MM.1S (cell line): ENCODE measurements at regions not wholly inside any gene's neighbourhood (a gene's known extent, or its start where the extent isn't known, plus 50 kb on each side); places are given as distances from the start of the nearest gene placed in this dataset.

Experiments
- DNase-seq: peaks from one replicate; pipeline ENCODE4 v3.0.0-alpha.2; 2015
- H2AFZ ChIP-seq: fragments of 300-600 bp; sonication (generic); 2 replicates; pipeline ENCODE4 v1.6.0; 2016; ENCODE audit warnings: antibody characterized with exemption, low read length
- H3F3A ChIP-seq: fragments of 300-600 bp; sonication (generic); 2 replicates; pipeline ENCODE4 v1.6.1; 2016; ENCODE audit warnings: mild to moderate bottlenecking, antibody characterized with exemption, low read length, moderate library complexity, mixed read lengths; ENCODE audit not compliant: insufficient read depth
- H3K27ac ChIP-seq: fragments of 300-600 bp; sonication (generic); 2 replicates; pipeline ENCODE4 v1.5.1; 2016; ENCODE audit warnings: mild to moderate bottlenecking, low read length
- H3K27me3 ChIP-seq: fragments of 300-600 bp; sonication (generic); replicated peaks from 2 replicates; pipeline ENCODE4 v1.6.0; 2016; ENCODE audit warnings: low read length; ENCODE audit not compliant: insufficient read depth
- H3K36me3 ChIP-seq: fragments of 300-600 bp; sonication (generic); replicated peaks from 2 replicates; pipeline ENCODE4 v1.6.1; 2016; ENCODE audit warnings: mild to moderate bottlenecking, low read length, mixed read lengths; ENCODE audit not compliant: insufficient read depth
- H3K4me1 ChIP-seq: fragments of 300-600 bp; sonication (generic); 2 replicates; pipeline ENCODE4 v1.6.1; 2016; ENCODE audit warnings: low read length, mixed read lengths
- H3K4me2 ChIP-seq: fragments of 300-600 bp; sonication (generic); 2 replicates; pipeline ENCODE4 v1.6.0; 2016; ENCODE audit warnings: low read depth, low read length
- H3K4me3 ChIP-seq: fragments of 300-600 bp; sonication (generic); 2 replicates; pipeline ENCODE4 v1.5.1; 2016; ENCODE audit warnings: low read length, mixed read lengths
- H3K79me2 ChIP-seq: fragments of 300-600 bp; sonication (generic); 2 replicates; pipeline ENCODE4 v1.6.1; 2016; ENCODE audit warnings: mixed run types, low read length, mixed read lengths
- H3K9ac ChIP-seq: fragments of 300-600 bp; sonication (generic); 2 replicates; pipeline ENCODE4 v1.6.1; 2016; ENCODE audit warnings: low read length, mixed read lengths
- H3K9me2 ChIP-seq: fragments of 300-600 bp; sonication (generic); replicated peaks from 2 replicates; pipeline ENCODE4 v1.6.1; 2016; ENCODE audit warnings: mild to moderate bottlenecking, low read length, mixed read lengths; ENCODE audit not compliant: insufficient read depth
- H3K9me3 ChIP-seq: fragments of 300-600 bp; sonication (generic); replicated peaks from 2 replicates; pipeline ENCODE4 v1.6.1; 2016; ENCODE audit warnings: mild to moderate bottlenecking, low read length, mixed read lengths; ENCODE audit not compliant: insufficient read depth
- H4K20me1 ChIP-seq: fragments of 300-600 bp; sonication (generic); 2 replicates; pipeline ENCODE4 v1.6.1; 2016; ENCODE audit warnings: mild to moderate bottlenecking, low read length, moderate library complexity, mixed read lengths; ENCODE audit not compliant: insufficient read depth
- CTCF ChIP-seq: fragments of 300-600 bp; sonication (generic); IDR thresholded peaks from 2 replicates; pipeline ENCODE4 v1.5.1; 2016; ENCODE audit warnings: antibody characterized with exemption, low read length, mixed read lengths
- EZH2 ChIP-seq: fragments of 300-600 bp; sonication (generic); optimal IDR thresholded peaks from 2 replicates; pipeline ENCODE3; 2017; ENCODE audit warnings: low read depth, mild to moderate bottlenecking, antibody characterized with exemption, low read length, mixed read lengths
- EZH2phosphoT487 ChIP-seq: fragments of 300-600 bp; sonication (generic); IDR thresholded peaks from 2 replicates; pipeline ENCODE4 v1.6.1; 2018; ENCODE audit warnings: antibody characterized with exemption, low read length

GRCh38 chr1:56265216-56265615, 314.1 kb downstream of the PLPP3 start:
- H3K27me3 ChIP-seq = no peaks in the 10 kb centered on the region
- no peak overlapping the region for H3K4me2 ChIP-seq
- H4K20me1 ChIP-seq = no peaks in the 10 kb centered on the region
- no peak overlapping the region for H3K27ac ChIP-seq
- no peaks in the 10 kb centered on the region for H3K36me3 ChIP-seq
- H3K4me3 ChIP-seq = no peak overlapping the region
- DNase-seq = no peak
- H3K9ac ChIP-seq = no peak overlapping the region
- H3K9me2 ChIP-seq = no peaks in the 10 kb centered on the region
- no peaks in the 10 kb centered on the region for H3F3A ChIP-seq
- no peaks in the 10 kb centered on the region for H3K4me1 ChIP-seq
- no peak for TF ChIP-seq EZH2phosphoT487
- TF ChIP-seq CTCF = no peak
- TF ChIP-seq EZH2 = no peak
- H3K79me2 ChIP-seq = no peaks in the 10 kb centered on the region
- no peaks in the 10 kb centered on the region for H3K9me3 ChIP-seq
- no peak overlapping the region for H2AFZ ChIP-seq

- H2AFZ ChIP-seq = no peak overlapping the region
- DNase-seq = no peak
- H3K4me3 ChIP-seq = no peak overlapping the region
- H3K27ac ChIP-seq = no peak overlapping the region
- no peaks in the 10 kb centered on the region for H3K36me3 ChIP-seq
- no peaks in the 10 kb centered on the region for H3K9me3 ChIP-seq
- H3K79me2 ChIP-seq = no peaks in the 10 kb centered on the region
- H3F3A ChIP-seq = no peaks in the 10 kb centered on the region
- no peak for TF ChIP-seq EZH2phosphoT487
- TF ChIP-seq EZH2 = no peak
- TF ChIP-seq CTCF = no peak
- no peak overlapping the region for H3K4me2 ChIP-seq
- no peaks in the 10 kb centered on the region for H4K20me1 ChIP-seq
- no peaks in the 10 kb centered on the region for H3K9me2 ChIP-seq
- H3K9ac ChIP-seq = no peak overlapping the region
- H3K4me1 ChIP-seq = no peaks in the 10 kb centered on the region
- H3K27me3 ChIP-seq = no peaks in the 10 kb centered on the region
Observed at GRCh38 chr1:56263908-56264307, 315.5 kb downstream of the PLPP3 start.

GRCh38 chr1:56258371-56258770, 321.0 kb downstream of the PLPP3 start:
- H3K27me3 ChIP-seq = no peaks in the 10 kb centered on the region
- DNase-seq = no peak
- no peak overlapping the region for H3K27ac ChIP-seq
- no peaks in the 10 kb centered on the region for H4K20me1 ChIP-seq
- H3K9me3 ChIP-seq = no peaks in the 10 kb centered on the region
- no peaks in the 10 kb centered on the region for H3K79me2 ChIP-seq
- H3K36me3 ChIP-seq = no peaks in the 10 kb centered on the region
- no peaks in the 10 kb centered on the region for H3F3A ChIP-seq
- H3K9ac ChIP-seq = no peak overlapping the region
- no peaks in the 10 kb centered on the region for H3K4me1 ChIP-seq
- H3K4me3 ChIP-seq = no peak overlapping the region
- no peaks in the 10 kb centered on the region for H3K9me2 ChIP-seq
- TF ChIP-seq CTCF = no peak
- no peak for TF ChIP-seq EZH2phosphoT487
- no peak for TF ChIP-seq EZH2
- H3K4me2 ChIP-seq = no peak overlapping the region
- H2AFZ ChIP-seq = no peak overlapping the region
